GM21447 (cell line): ENCODE measurements at regions not wholly inside any gene's neighbourhood (a gene's known extent, or its start where the extent isn't known, plus 50 kb on each side); places are given as distances from the start of the nearest gene placed in this dataset.

Experiments
- ATAC-seq: cut with Tn5 transposase; IDR thresholded peaks from one replicate; pipeline ENCODE4 v1.9.1; 2021; ENCODE audit not compliant: unreplicated experiment

DNA sequence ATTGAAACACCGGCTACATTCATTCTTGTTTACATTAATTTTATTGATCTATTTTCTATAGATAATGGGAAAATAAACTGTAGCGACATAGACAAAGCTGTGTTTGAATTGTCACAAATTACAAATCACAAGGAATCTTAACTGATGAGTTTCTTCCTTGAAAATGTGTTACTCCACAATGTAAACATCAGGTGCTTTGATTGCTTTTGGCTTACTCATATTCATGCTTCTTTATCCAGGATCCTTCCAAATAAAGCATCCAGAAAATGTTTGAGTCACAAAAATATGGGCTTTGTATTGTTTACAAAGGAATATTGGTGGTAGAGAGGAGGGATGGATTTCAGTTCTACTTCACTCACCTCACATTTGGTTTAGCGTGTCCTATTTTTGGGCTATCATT is 64.0 kb downstream of the BMP2 start:
- no peak for ATAC-seq

GRCh38 chr20:6832811-6833210 is 65.3 kb downstream of the BMP2 start:
- ATAC-seq = no peak

DNA sequence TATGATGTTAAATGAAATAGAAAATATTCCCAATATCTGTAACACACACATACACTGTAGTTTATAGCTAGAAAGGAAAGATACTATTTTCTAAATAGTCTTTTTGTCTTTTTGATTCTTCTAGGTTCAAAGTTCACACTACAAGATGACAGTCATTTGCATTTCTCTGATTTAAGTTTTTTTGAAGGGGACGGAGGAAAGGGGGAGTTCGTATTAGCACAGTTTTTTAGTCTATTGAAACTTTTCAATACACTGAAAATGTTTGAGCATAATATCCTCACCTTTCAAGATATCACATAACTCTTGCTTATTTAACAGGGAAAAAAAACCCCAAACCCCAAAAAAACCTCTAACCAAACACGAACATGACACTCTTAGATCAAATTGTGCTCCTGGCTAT is 68.1 kb downstream of the BMP2 start:
- ATAC-seq = no peak

- ATAC-seq = no peak
Observed at GRCh38 chr20:6836821-6837374, 69.4 kb downstream of the BMP2 start.

DNA sequence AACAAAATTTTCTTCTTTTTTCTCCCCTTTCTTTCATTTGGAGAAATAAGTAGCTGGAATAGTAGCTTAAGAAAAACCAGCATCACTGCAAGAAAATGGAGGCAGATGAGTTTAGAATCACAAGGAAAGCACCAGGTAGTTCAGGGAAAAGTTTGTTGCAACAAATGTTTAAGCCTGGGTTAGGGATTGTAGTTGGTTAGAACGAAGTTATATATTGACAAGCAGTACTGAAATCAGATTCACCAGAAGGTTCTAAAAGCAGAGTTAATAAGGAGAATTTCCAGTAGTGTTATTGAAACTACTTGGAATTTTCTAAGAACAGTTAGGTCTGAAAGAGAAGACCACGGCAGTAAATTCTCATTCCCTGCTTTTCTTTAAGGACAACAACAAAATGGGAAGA is 70.2 kb downstream of the BMP2 start:
- no peak for ATAC-seq

DNA sequence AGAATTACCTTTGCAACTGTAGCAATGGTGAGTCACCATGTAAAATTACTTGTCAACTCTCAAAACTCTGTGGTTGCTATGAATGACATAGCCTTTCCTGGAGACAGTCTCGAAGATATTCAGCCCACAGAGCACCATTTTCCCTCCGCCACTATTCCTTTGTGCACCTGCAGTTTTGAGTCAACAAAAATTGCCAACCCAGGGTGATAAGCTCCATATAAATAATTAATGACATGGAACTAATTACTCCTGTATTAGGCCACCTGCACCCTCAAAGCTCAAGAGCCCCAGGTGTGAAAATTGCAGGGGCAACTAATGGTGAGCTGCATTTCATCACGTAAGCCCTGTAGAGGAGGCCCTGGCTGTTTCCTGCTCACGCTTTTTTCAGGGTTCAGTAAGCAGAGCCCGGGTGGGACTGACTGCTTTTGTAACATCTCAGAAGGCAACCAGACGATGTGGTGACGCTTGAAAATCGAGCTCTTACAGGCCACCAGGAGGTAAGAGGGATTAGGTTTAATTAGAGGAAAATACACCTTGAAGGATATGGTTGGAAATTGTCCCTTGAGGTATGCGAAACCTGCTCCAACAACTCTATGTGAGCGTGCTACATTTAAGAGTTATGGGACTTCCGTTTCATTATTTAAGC is 70.8 kb downstream of the BMP2 start:
- ATAC-seq = no peak

DNA sequence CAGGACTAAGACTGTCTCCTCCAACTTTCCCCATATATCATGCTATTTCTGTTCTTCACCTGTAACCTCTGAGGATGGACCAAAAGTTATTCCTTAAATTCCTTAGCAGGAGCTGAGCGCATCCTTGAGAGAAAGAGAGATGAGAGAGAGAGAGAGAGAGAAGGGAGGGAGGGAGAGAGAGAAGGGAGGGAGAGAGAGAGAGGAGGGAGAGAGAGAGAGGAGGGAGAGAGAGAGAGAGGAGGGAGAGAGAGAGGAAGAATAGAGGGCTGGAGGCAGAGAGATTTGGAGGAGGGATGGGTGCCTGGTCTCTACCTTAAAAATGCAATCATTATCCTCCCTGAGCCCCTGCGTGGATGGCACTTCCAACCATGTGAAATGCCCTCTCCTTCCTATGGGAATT is 73.6 kb downstream of the BMP2 start:
- ATAC-seq = no peak

DNA sequence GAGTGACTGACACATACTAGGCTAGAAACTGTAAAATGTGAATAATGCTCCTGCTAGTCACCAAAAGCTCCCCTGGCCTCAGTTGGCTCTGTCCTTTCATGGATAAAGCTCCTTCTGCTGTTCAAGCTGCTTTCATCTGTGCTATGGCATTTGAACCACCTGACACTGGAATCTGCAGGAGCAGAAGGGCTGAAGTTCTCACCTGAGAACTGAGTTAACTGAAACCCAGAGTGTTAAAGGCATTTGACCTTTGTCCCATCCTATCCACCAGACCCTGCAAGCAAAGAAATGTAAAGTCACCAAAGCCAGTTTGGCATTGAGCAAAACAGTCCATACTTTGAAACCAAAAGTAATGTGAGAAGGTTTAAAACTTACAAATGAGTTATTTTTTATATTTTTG is 77.7 kb downstream of the BMP2 start:
- no peak for ATAC-seq

DNA sequence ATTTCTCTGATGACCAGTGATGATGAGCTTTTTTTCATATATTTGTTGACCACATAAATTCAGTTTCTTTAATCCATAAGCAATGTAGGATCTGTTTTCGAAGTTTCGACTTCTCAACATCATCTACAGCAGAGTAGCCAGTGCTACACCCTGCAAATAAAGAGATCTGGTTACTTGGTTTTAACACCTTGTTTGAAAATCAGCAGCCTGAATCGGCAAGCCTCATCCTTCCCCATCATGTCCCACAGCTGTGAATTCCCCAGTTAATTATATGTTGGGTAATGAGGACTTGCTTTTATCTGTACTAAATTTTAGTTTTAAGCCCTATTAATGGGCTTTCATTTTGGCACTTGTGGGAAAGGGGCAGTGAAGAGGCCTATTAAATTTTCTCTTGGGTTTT is 80.6 kb downstream of the BMP2 start:
- no peak for ATAC-seq

GRCh38 chr20:6848992-6849391 is 81.5 kb downstream of the BMP2 start:
- no peak for ATAC-seq

DNA sequence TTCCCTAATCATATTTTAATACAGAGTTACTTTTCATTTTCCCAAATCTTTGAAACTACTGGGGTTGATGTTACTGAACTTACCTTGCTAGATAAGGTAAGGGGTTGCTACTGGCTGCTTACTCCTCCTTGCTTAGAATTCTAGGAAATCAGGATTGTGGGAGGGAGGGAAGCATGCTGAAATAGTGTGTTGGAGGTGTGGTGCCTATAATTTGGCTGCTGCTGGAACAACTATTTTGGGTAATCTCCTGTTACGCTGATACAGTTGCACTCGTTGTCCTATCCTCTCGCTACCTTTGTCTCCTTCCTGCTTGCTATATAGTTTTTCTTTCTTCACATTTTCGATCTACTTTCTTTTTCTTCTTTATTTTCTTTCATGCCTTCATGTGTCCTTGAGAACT is 83.7 kb downstream of the BMP2 start:
- ATAC-seq = no peak

DNA sequence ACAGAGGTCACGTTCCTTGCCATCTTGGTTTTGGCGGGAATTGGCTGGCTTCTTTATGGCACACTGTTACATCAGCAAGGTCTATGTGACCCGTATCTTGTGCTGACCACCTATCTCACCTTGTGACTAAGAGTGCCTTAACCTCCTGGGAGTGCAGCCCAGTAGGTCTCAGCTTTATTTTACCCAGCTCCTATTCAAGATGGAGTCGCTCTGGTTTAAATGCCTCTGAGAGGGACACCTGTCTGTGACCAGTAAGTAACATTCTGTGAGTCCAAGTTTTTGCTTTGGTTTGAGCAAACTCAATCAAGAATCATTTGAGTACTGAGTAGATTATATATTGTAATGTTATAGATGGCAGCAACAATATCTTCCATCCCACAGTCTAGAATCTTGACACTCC is 85.0 kb downstream of the BMP2 start:
- ATAC-seq = no peak

DNA sequence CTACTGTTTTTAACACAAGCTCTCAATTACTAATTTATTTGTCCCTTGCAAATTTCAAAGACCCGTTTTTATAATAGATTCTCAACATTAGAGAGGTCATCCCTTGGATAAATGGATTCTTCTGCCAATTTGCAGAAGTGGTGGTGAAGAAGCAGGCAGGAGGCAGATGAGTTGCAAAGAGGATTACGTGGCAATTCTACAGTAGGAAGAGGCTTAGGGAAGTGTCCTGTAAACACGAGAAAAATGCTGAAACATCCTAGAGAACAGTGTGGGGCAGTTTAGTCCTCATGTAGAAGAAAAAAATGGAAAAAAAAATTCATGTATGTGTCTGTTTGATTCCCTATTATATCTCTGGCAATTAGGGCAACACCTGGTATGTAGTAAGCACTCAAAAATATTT is 87.6 kb downstream of the BMP2 start:
- no peak for ATAC-seq

DNA sequence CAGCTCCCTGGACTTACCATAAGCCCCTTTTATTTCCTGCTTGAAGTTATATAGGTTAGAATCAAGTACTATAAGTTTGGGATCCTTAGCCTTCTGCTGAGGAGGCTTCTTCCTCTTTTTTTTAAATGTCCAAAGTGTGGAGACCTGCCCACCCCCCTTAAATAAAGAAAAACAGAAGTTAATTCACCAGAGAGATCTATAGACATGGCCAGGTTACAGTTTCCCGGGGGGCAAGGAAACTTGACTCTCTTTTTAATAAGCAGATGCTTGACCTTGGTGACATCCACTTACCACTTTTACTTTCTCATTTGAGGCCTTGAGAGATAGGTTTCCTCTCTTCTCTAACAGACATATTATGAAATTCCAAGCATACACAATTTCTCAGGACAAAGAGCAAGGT is 88.3 kb downstream of the BMP2 start:
- ATAC-seq = no peak

- no peak for ATAC-seq
Observed at GRCh38 chr20:6857927-6858326, 90.4 kb downstream of the BMP2 start.

DNA sequence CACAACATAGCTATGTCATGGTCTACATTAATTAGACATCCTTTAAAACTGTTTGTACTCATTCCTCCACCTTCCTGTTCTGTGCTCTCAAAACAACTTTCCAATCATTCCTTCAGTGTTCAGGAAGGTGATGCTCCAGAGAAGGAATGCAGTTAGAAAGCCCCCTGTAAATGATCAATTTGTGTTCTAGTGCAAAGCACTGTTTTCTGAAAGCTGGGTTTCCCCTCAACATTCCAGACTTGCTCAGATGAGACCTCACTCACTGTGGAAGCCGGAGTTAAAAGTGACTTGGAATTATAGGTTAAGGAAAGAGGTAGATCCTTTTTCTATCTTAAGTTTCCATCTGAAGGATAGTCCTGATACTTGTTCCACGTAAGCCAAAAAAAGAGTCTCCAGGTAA is 95.9 kb downstream of the BMP2 start:
- ATAC-seq = no peak

DNA sequence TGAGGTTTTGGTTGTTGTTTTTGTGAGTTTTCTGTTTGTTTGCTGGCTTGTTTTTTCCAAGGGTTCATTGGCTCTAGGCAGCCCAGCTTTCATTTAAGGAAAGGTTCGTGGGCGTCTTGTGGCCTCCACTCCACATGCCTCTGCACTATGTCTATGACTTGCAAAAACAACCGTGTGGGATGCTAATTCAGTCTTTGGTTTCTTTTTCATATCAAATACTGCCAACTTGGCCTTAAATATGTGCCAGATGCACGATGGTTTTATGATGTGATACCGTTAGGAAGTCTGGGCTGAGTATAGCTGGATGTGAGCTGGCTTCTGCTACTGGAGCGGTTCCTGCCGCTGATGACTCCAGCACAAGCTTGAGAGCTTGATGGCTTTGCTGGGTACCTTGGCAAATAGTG is 96.3 kb downstream of the BMP2 start:
- ATAC-seq = no peak

DNA sequence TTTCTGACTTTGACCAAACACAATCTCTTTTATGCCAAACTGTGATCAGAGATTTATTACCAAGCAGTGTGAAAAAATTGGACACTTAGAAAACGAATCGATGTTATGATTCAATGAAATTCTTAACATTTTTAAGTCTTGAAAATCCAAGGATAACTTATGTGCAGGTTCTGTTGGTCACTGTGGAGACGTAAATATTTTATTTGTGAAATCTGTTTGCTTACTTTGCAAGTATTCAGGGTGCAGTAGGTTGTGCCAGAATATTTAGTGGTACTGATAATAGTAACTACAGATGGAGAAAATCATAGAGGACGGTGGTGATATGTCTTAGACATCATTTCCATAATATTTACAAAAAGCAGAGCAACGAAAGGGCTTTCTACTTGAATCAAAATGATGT is 97.3 kb downstream of the BMP2 start:
- no peak for ATAC-seq

DNA sequence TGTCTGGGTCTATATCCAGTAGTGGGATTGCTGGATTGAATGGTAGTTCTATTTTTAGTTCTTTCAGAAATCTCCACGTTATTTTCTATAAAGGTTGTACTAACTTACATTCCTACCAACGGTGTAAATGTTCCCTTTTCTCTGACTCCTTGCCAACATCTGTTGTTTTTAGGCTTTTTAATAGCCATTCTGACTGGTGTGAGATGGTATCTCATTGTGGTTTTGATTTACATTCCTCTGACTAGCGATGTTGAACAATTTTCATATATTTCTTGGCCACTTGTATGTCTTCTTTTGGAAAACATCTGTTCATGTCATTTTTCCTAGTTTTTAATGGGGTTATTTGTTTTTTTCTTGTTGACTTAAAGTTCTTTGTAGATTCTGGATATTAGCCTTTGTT is 99.3 kb downstream of the BMP2 start:
- ATAC-seq = no peak

- ATAC-seq = no peak
Observed at GRCh38 chr20:6868861-6869260, 101.4 kb downstream of the BMP2 start.

DNA sequence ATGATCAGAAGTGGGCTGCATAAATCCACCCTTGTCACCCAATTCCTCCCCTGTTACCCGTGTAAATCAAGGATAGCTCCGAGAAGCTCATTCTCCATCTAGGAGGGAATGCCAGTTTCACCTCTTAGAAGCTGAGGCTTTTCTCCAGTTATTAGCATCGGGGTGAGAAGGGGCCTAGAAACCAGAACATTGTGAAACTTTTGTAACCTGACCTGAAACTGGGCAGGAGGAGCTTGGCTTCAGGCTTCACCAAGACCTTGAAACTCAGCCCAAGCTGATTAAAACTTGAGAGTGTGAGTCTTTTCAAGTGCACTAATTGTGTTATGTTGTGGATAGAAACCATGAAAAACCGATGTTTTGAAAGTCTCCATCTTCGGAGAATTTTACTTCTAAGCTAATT is 103.1 kb downstream of the BMP2 start:
- ATAC-seq = no peak

GRCh38 chr20:6877633-6878032 is 110.1 kb downstream of the BMP2 start:
- ATAC-seq = no peak

- ATAC-seq = no peak
Observed at GRCh38 chr20:6882561-6883291, 115.2 kb downstream of the BMP2 start.
